Subcutaneous adipose tissue (tissue), 1 donor: ENCODE measurements at regions not wholly inside any gene's neighbourhood (a gene's known extent, or its start where the extent isn't known, plus 50 kb on each side); places are given as distances from the start of the nearest gene placed in this dataset.

Experiments used
- CTCF ChIP-seq: fragments of 450-650 bp; IDR thresholded peaks from one replicate; pipeline ENCODE4 v1.5.1; 2016; ENCODE audit warnings: low read depth, mild to moderate bottlenecking, control low read depth, antibody characterized with exemption, moderate library complexity

- TF ChIP-seq CTCF: no peak
These were observed 478.1 kb downstream of the PREX1 start for GRCh38 chr20:48349656-48350055.

- TF ChIP-seq CTCF: no peak
These were observed 479.8 kb downstream of the PREX1 start for GRCh38 chr20:48348022-48348421.

- TF ChIP-seq CTCF: no peak
These were observed 484.8 kb downstream of the PREX1 start for GRCh38 chr20:48342822-48343513.

GRCh38 chr20:48340883-48341281, 486.9 kb downstream of the PREX1 start:
- TF ChIP-seq CTCF: no peak

- TF ChIP-seq CTCF: no peak
These were observed 487.6 kb downstream of the PREX1 start for GRCh38 chr20:48339986-48340882.

GRCh38 chr20:48339190-48339985, 488.4 kb downstream of the PREX1 start:
- TF ChIP-seq CTCF: no peak

GRCh38 chr20:48338717-48339116, 489.1 kb downstream of the PREX1 start:
- no peak for TF ChIP-seq CTCF
